Glutamatergic neuron (in vitro differentiated cells): ENCODE measurements at regions not wholly inside any gene's neighbourhood (a gene's known extent, or its start where the extent isn't known, plus 50 kb on each side); places are given as distances from the start of the nearest gene placed in this dataset.
A peak's percentile ranks its signal among the peaks of the same experiment; 100 is the strongest.
"Not testable (repeated sequence)": the region's sequence is repeated elsewhere in the genome, so short reads cannot be mapped to it uniquely, and the experiment has no call there.

Experiments used
- DNase-seq: peaks from one replicate; pipeline ENCODE4 v3.0.0; 2022
- H3K27ac Mint-ChIP-seq: one replicate; pipeline ENCODE4 v1.8.0; 2020; ENCODE audit warnings: mild to moderate bottlenecking, mixed read lengths, inconsistent platforms; ENCODE audit not compliant: unreplicated experiment
- H3K27me3 Mint-ChIP-seq: one replicate; pipeline ENCODE4 v1.8.0; 2020; ENCODE audit warnings: mild to moderate bottlenecking, moderate library complexity, mixed read lengths, inconsistent platforms; ENCODE audit not compliant: unreplicated experiment
- H3K36me3 Mint-ChIP-seq: one replicate; pipeline ENCODE4 v1.8.0; 2020; ENCODE audit warnings: mild to moderate bottlenecking, mixed read lengths, inconsistent platforms; ENCODE audit not compliant: unreplicated experiment
- H3K4me1 Mint-ChIP-seq: one replicate; pipeline ENCODE4 v1.8.0; 2020; ENCODE audit warnings: mild to moderate bottlenecking, low read depth, mixed read lengths, inconsistent platforms; ENCODE audit not compliant: unreplicated experiment
- H3K4me3 Mint-ChIP-seq: one replicate; pipeline ENCODE4 v1.8.0; 2020; ENCODE audit warnings: mild to moderate bottlenecking, mixed read lengths, inconsistent platforms; ENCODE audit not compliant: unreplicated experiment
- H3K9me3 Mint-ChIP-seq: one replicate; pipeline ENCODE4 v1.8.0; 2020; ENCODE audit warnings: mild to moderate bottlenecking, moderate library complexity, mixed read lengths, inconsistent platforms; ENCODE audit not compliant: unreplicated experiment
- TF ChIP-seq, protein P1 (sequence below): fragments of 200-600 bp; sonication (generic); IDR thresholded peaks from one replicate; pipeline ENCODE4 v1.5.0; 2021; ENCODE audit not compliant: partially characterized antibody, unreplicated experiment

DNA sequence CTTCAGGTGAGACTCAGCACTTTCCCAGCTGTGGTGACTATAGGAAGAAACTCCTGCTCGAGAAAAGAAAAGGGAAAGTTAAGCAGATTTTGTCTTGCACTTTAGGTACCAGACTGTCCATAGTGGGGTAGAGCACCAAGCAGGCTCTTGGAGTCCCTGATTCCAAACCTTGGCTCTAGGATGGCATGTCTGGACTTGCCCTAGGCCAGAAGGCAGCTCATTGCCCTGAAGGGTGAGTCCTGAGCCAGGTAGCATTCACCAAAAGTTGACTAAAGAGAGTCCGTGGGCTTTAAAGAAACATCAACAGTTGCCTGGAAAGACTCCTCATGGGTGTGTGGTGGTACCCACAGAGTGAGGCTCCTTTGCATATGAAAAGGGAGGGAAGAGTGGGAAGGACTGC, 145.2 kb upstream of the SNX7 start:
- peaks cover 3% of the 10 kb centered on the region for H3K27me3 Mint-ChIP-seq
- DNase-seq, result no peak
- peaks cover 20% of the 10 kb centered on the region for H3K36me3 Mint-ChIP-seq
- no peak overlapping the region for H3K4me3 Mint-ChIP-seq
- H3K27ac Mint-ChIP-seq, result no peak overlapping the region
- TF ChIP-seq, protein P1, sequence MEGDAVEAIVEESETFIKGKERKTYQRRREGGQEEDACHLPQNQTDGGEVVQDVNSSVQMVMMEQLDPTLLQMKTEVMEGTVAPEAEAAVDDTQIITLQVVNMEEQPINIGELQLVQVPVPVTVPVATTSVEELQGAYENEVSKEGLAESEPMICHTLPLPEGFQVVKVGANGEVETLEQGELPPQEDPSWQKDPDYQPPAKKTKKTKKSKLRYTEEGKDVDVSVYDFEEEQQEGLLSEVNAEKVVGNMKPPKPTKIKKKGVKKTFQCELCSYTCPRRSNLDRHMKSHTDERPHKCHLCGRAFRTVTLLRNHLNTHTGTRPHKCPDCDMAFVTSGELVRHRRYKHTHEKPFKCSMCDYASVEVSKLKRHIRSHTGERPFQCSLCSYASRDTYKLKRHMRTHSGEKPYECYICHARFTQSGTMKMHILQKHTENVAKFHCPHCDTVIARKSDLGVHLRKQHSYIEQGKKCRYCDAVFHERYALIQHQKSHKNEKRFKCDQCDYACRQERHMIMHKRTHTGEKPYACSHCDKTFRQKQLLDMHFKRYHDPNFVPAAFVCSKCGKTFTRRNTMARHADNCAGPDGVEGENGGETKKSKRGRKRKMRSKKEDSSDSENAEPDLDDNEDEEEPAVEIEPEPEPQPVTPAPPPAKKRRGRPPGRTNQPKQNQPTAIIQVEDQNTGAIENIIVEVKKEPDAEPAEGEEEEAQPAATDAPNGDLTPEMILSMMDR, result no peak
- H3K9me3 Mint-ChIP-seq, result peaks cover 3% of the 10 kb centered on the region
- H3K4me1 Mint-ChIP-seq, result no peaks in the 10 kb centered on the region

DNA sequence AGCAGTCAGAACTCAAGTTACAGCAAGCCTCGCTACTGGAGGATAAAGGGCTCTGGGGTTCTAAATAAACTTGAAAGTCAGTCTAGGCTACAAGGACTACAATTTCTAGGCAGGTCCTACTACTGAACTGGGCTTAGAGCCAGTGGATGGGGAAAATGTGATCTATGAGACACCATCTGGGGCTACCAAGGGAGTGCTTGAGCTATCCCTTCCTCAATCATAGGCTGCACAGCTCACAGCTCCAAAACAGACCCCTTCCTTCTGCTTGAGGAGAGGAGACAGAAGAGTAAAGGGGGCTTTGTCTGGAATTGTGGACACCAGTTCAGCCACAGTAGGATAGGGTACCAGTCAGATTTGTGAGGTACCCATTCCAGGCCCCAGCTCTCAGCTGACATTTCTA, 145.8 kb upstream of the SNX7 start:
- H3K27ac Mint-ChIP-seq, result no peak overlapping the region
- no peaks in the 10 kb centered on the region for H3K4me1 Mint-ChIP-seq
- H3K36me3 Mint-ChIP-seq, result peaks cover 22% of the 10 kb centered on the region
- TF ChIP-seq, protein P1, result no peak
- H3K4me3 Mint-ChIP-seq, result no peak overlapping the region
- no peak for DNase-seq
- H3K27me3 Mint-ChIP-seq, result peaks cover 4% of the 10 kb centered on the region
- peaks cover 4% of the 10 kb centered on the region for H3K9me3 Mint-ChIP-seq

DNA sequence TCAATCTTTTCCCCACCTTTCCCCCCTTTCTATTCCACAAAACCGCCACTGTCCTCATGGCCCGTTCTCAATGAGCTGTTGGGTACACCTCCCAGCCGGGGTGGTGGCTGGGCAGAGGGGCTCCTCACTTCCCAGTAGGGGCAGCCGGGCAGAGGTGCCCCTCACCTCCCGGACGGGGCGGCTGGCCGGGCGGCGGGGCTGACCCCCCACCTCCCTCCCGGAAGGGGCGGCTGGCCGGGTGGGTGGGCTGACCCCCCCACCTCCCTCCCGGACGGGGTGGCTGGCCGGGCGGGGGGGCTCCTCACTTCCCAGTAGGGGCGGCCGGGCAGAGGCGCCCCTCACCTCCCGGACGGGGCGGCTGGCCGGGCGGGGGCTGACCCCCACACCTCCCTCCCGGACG, 149.3 kb upstream of the SNX7 start:
- H3K9me3 Mint-ChIP-seq, H3K27me3 Mint-ChIP-seq, H3K27ac Mint-ChIP-seq, H3K4me1 Mint-ChIP-seq, H3K4me3 Mint-ChIP-seq: not testable (repeated sequence)
- DNase-seq, result peak; percentile 15
- peaks cover 22% of the 10 kb centered on the region for H3K36me3 Mint-ChIP-seq

DNA sequence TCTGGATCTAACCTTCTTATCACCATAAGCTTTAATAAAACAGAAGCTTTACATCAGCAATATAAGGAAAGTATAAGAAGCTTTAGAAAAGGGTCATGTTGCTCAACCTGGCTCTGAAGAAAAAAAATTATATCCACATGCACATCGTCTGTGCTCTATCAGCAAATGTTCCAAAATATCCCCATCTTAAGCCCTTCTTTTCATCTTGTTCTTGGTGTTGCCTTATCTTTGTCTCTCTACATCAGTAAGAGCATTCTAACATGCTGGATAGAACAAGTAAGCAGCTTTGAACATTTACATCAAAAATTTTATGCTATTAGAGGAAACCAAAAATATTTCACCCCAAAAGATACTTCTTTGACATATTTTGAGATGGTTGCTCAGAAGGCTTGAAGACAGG, 157.8 kb upstream of the SNX7 start:
- peaks cover 6% of the 10 kb centered on the region for H3K36me3 Mint-ChIP-seq
- no peak overlapping the region for H3K4me3 Mint-ChIP-seq
- H3K27me3 Mint-ChIP-seq, result no peaks in the 10 kb centered on the region
- TF ChIP-seq, protein P1, result no peak
- H3K9me3 Mint-ChIP-seq, result peaks cover 6% of the 10 kb centered on the region
- H3K27ac Mint-ChIP-seq, result no peak overlapping the region
- no peak for DNase-seq
- peaks cover 2% of the 10 kb centered on the region for H3K4me1 Mint-ChIP-seq

DNA sequence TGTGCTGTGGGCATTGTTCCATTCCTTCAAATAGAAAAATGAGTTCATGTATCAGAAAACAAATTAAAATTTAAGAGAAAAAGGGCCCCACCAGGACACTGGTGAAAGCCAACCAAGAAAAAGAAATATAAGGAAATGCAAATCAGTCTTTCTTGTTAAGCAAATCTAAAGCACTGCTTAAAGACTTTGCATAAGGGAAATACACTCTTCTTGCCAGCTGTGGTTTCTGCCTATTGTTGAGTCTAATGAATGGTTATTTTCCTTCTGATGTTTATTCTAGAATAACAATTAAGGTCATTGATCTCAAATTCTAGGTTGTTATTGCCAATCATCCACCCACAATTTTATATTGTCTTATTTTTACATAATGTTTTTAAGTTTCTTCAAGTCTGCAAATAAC, 158.6 kb upstream of the SNX7 start:
- TF ChIP-seq, protein P1, result no peak
- Mint-ChIP-seq H3K27me3 (no peaks in the 10 kb centered on the region), H3K4me3 (no peak overlapping the region), H3K36me3 (peaks cover 6% of the 10 kb centered on the region), H3K4me1 (peaks cover 2% of the 10 kb centered on the region), H3K9me3 (peaks cover 4% of the 10 kb centered on the region), H3K27ac (no peak overlapping the region)
- no peak for DNase-seq

DNA sequence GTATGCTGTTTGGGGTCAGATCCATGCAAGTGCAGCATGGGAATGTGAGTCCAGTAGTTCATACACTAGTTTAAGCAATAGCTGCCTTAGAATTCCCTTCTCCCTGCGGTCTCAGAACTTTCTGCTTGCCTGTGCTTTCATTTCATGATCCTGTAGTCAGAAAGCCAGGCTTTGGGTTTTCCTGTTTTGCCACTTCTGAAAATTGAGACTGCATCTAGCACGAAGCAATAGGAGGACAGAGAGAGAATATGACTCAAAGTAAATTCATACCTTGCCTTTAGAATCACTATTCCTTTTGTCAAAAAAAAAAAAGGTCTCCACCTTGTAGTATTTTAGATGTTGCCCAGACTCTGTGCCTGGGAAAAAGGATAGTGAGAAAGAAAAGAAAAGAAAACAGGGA, 161.2 kb upstream of the SNX7 start:
- peaks cover 2% of the 10 kb centered on the region for H3K4me1 Mint-ChIP-seq
- H3K27me3 Mint-ChIP-seq, result no peaks in the 10 kb centered on the region
- no peak for DNase-seq
- H3K9me3 Mint-ChIP-seq, result peaks cover 4% of the 10 kb centered on the region
- H3K4me3 Mint-ChIP-seq, result no peak overlapping the region
- no peaks in the 10 kb centered on the region for H3K36me3 Mint-ChIP-seq
- TF ChIP-seq, protein P1, result no peak
- H3K27ac Mint-ChIP-seq, result no peak overlapping the region
